ENCODE measurements at regions not wholly inside any gene's neighbourhood (a gene's known extent, or its start where the extent isn't known, plus 50 kb on each side); places are given as distances from the start of the nearest gene placed in this dataset.

- H3K27me3 ChIP-seq (ENCODE audit: control insufficient read depth, low read length), result peaks cover 4% of the 10 kb centered on the region
- no peaks in the 10 kb centered on the region for H3K4me1 ChIP-seq (ENCODE audit: control insufficient read depth, low read length)
- no peak overlapping the region for H3K4me2 ChIP-seq (ENCODE audit: low read length)
- no peak overlapping the region for H3K27ac ChIP-seq (ENCODE audit: low read depth, low read length)
- H3K4me3 ChIP-seq (ENCODE audit: low read length), result no peak overlapping the region
- H3F3A ChIP-seq (ENCODE audit: control insufficient read depth, insufficient read depth), result no peaks in the 10 kb centered on the region
- H4K20me1 ChIP-seq (ENCODE audit: control insufficient read depth, insufficient read depth, low read depth, low read length), result no peaks in the 10 kb centered on the region
- TF ChIP-seq CTCF (IDR thresholded peaks at IDR 0.05; ENCODE audit: low read depth, low read length, poor library complexity, severe bottlenecking) (no peak), EZH2phosphoT487 (IDR thresholded peaks at IDR 0.05; ENCODE audit: borderline replicate concordance, low read length) (no peak)
- no peaks in the 10 kb centered on the region; the same call in 1 of the 2 replicates for H3K9me2 ChIP-seq (replicated peaks; ENCODE audit: control insufficient read depth, low read length)
- no peaks in the 10 kb centered on the region for H3K79me2 ChIP-seq (ENCODE audit: control insufficient read depth, low read length)
- H3K9me3 ChIP-seq (ENCODE audit: control insufficient read depth, insufficient read depth, low read length), result no peaks in the 10 kb centered on the region
- no peaks in the 10 kb centered on the region for H3K36me3 ChIP-seq (ENCODE audit: control insufficient read depth, low read length)
These were observed 145.8 kb upstream of the SLC30A5 start for GRCh38 chr5:68947986-68948385.

- Histone ChIP-seq H3K9me3 (ENCODE audit: control insufficient read depth, insufficient read depth, low read length) (no peaks in the 10 kb centered on the region), H3K27me3 (ENCODE audit: control insufficient read depth, low read length) (peaks cover 4% of the 10 kb centered on the region), H3F3A (ENCODE audit: control insufficient read depth, insufficient read depth) (no peaks in the 10 kb centered on the region), H3K79me2 (ENCODE audit: control insufficient read depth, low read length) (no peaks in the 10 kb centered on the region), H4K20me1 (ENCODE audit: control insufficient read depth, insufficient read depth, low read depth, low read length) (no peaks in the 10 kb centered on the region), H3K9me2 (replicated peaks; ENCODE audit: control insufficient read depth, low read length) (no peaks in the 10 kb centered on the region; the same call in 1 of the 2 replicates), H3K4me2 (ENCODE audit: low read length) (no peak overlapping the region), H3K4me1 (ENCODE audit: control insufficient read depth, low read length) (no peaks in the 10 kb centered on the region), H3K27ac (ENCODE audit: low read depth, low read length) (no peak overlapping the region), H3K36me3 (ENCODE audit: control insufficient read depth, low read length) (no peaks in the 10 kb centered on the region), H3K4me3 (ENCODE audit: low read length) (no peak overlapping the region)
- no peak for TF ChIP-seq EZH2phosphoT487 (IDR thresholded peaks at IDR 0.05; ENCODE audit: borderline replicate concordance, low read length)
- no peak for TF ChIP-seq CTCF (IDR thresholded peaks at IDR 0.05; ENCODE audit: low read depth, low read length, poor library complexity, severe bottlenecking)
These were observed 144.6 kb upstream of the SLC30A5 start for GRCh38 chr5:68949256-68949655.

GRCh38 chr5:68949711-68950110 lies 144.1 kb upstream of the SLC30A5 start:
- H3K27ac ChIP-seq (ENCODE audit: low read depth, low read length), result no peak overlapping the region
- TF ChIP-seq CTCF (IDR thresholded peaks at IDR 0.05; ENCODE audit: low read depth, low read length, poor library complexity, severe bottlenecking) (no peak), EZH2phosphoT487 (IDR thresholded peaks at IDR 0.05; ENCODE audit: borderline replicate concordance, low read length) (no peak)
- H3K9me2 ChIP-seq (replicated peaks; ENCODE audit: control insufficient read depth, low read length), result no peaks in the 10 kb centered on the region; the same call in 1 of the 2 replicates
- no peak overlapping the region for H3K4me2 ChIP-seq (ENCODE audit: low read length)
- no peaks in the 10 kb centered on the region for H4K20me1 ChIP-seq (ENCODE audit: control insufficient read depth, insufficient read depth, low read depth, low read length)
- H3K4me1 ChIP-seq (ENCODE audit: control insufficient read depth, low read length), result 0 out of 2 replicates have a peak, but pooled peaks cover 4% of the 10 kb centered on the region
- no peaks in the 10 kb centered on the region for H3F3A ChIP-seq (ENCODE audit: control insufficient read depth, insufficient read depth)
- no peaks in the 10 kb centered on the region for H3K9me3 ChIP-seq (ENCODE audit: control insufficient read depth, insufficient read depth, low read length)
- H3K79me2 ChIP-seq (ENCODE audit: control insufficient read depth, low read length), result no peaks in the 10 kb centered on the region
- no peaks in the 10 kb centered on the region for H3K36me3 ChIP-seq (ENCODE audit: control insufficient read depth, low read length)
- H3K4me3 ChIP-seq (ENCODE audit: low read length), result no peak overlapping the region
- peaks cover 4% of the 10 kb centered on the region for H3K27me3 ChIP-seq (ENCODE audit: control insufficient read depth, low read length)

Measured in DOHH2 (cell line).